ENCODE measurements at regions not wholly inside any gene's neighbourhood (a gene's known extent, or its start where the extent isn't known, plus 50 kb on each side); places are given as distances from the start of the nearest gene placed in this dataset.

DNA sequence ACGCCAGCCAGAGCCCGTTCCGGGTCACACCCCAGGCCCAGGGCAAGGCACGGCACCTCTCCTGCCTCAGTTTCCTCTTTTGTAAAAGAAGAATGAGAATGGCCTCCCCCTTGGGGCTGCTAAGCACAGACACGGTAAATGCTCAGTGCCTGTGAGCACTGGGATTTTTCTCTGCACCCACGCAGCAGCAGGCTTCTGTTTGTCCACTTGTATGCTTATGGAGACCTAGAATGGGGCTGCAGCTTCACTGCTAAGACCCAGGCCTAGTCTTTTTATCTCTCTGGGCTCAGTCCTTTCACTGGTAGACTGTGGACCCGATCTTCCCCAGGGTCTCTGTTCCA is 1327.9 kb downstream of the TBC1D22A start:
- DNase-seq (ENCODE audit: low read depth) = no peak
- TF ChIP-seq CTCF (IDR thresholded peaks at IDR 0.05; ENCODE audit: insufficient read depth, low read depth, low read length, missing control alignments) = no peak
- H3K4me3 ChIP-seq (ENCODE audit: low read length) = no peak overlapping the region

DNA sequence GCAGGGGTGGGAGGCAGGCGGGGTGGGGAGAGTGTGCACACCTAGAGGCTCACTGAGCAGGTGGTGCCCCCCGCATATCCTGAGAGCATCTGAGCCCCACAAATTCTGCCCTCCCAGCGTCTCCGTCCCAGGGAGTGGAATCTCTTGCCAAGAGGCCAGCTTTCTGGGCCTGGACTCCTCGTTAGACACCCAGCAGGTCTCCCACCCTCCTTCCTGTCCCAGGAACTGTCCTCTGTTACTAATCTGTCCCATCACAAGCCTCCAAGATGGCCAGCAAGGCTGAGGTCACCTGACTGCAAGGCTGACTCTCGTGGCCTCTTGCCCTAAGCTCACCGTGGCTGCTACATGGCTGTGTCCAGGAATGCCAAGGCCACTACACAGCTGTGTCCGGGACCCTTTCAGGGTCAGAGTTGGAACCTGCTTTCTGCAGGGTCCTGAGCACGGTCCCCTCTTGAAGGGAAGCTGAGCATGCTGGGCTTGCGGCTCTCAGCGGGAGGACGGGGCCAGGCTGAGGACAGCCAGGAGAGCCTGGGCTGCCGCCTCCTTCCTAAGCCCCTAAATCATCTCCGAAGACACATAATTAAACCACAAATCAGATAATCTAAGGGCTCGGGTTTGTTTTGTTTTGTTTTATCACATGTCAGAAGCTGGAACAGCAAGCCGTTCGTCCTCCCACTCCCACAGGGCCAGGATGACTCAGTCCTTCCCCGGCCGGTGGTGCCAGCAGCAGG is 1327.3 kb downstream of the TBC1D22A start:
- H3K4me3 ChIP-seq (ENCODE audit: low read length) = no peak overlapping the region
- no peak for DNase-seq (ENCODE audit: low read depth)
- no peak for TF ChIP-seq CTCF (IDR thresholded peaks at IDR 0.05; ENCODE audit: insufficient read depth, low read depth, low read length, missing control alignments)

DNA sequence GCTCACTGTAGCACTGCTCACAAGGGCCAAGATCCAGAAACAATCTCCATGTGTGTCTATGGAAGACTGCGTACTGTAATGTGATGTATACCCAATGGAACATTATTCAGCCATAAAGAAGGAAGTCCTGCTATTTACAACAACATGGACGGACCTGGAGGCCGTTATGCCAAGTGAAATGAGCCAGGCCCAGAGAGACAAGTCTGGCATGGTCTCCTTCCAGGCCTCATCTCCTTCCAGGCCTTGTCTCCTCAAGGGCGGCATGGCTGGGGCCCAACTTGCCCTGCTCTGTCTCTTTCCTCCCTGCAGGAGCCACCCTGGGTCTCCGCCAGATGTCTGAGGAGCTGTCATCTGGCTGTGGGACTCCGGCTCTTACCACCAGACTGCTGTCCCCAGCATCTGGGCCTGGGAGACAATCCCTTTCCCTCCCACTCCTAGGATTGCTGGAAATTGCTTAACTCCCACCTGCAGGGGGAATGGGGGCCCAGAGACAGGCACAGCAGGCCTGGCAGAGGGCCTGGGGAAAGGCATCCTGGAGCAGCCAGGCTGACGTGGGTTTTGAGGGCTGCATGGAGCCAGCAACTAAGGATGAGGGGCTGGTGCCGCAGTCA is 1326.6 kb downstream of the TBC1D22A start:
- TF ChIP-seq CTCF (IDR thresholded peaks at IDR 0.05; ENCODE audit: insufficient read depth, low read depth, low read length, missing control alignments) = no peak
- DNase-seq (ENCODE audit: low read depth) = no peak
- no peak overlapping the region for H3K4me3 ChIP-seq (ENCODE audit: low read length)

- DNase-seq (ENCODE audit: low read depth) = no peak
- H3K4me3 ChIP-seq (ENCODE audit: low read length) = no peak overlapping the region
- no peak for TF ChIP-seq CTCF (IDR thresholded peaks at IDR 0.05; ENCODE audit: insufficient read depth, low read depth, low read length, missing control alignments)
Observed at GRCh38 chr22:48088251-48088650, 1325.8 kb downstream of the TBC1D22A start.

DNA sequence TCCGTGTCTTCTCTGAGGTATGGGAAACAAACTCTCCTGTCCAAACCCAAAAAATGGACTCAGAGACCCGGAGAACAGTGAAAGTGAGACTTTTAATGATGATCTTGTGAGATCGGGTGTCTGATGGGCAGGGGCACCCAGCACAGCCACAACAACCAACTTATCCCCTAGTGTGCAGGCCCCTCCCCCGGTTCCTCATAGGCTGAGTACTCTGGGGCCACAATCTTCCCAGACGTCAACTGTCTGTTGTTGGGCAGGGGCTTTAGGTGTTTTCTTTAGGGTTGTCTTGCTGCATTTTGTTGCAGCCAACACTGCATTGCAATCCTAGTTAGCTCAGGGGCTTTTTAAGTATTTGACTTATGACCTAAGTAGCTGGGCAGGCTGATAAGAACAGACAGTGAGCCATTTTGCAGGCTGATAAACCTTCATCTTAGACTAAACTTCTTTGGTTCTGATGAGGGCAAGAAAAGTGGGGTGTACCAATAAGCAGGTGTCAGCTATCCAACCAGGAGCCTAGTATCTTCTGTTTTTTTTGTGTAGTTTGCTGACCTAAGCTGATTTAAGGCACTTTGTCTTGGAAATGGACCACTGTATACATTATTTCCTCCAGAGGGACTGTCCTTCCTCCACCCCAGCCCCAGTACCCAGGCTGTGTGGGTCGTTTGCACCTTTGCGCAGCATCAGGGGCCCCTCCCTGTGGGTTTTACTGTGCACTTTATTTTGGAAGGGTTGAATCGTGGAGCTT is 1323.6 kb downstream of the TBC1D22A start:
- H3K4me3 ChIP-seq (ENCODE audit: low read length) = no peak overlapping the region
- TF ChIP-seq CTCF (IDR thresholded peaks at IDR 0.05; ENCODE audit: insufficient read depth, low read depth, low read length, missing control alignments) = no peak
- no peak for DNase-seq (ENCODE audit: low read depth)

- no peak for DNase-seq (ENCODE audit: low read depth)
- no peak overlapping the region for H3K4me3 ChIP-seq (ENCODE audit: low read length)
- no peak for TF ChIP-seq CTCF (IDR thresholded peaks at IDR 0.05; ENCODE audit: insufficient read depth, low read depth, low read length, missing control alignments)
Observed at GRCh38 chr22:48084729-48085050, 1322.2 kb downstream of the TBC1D22A start.

All from epithelial cell of esophagus (primary cell).